ENCODE measurements at regions not wholly inside any gene's neighbourhood (a gene's known extent, or its start where the extent isn't known, plus 50 kb on each side); places are given as distances from the start of the nearest gene placed in this dataset.
"Not testable (repeated sequence)": the region's sequence is repeated elsewhere in the genome, so short reads cannot be mapped to it uniquely, and the experiment has no call there.

GRCh38 chr13:112254900-112255299 lies 121.3 kb upstream of the SPACA7 start:
- Histone ChIP-seq H3K4me3 (no peak overlapping the region), H3K27me3 (peaks cover 8% of the 10 kb centered on the region), H3K27ac (no peak overlapping the region), H3K36me3 (no peaks in the 10 kb centered on the region), H3K4me1 (no peaks in the 10 kb centered on the region), H3K9me3 (replicated peaks) (no peaks in the 10 kb centered on the region)
- DNase-seq, result no peak

- no peak for DNase-seq
- peaks cover 8% of the 10 kb centered on the region for H3K27me3 ChIP-seq
Measured at GRCh38 chr13:112255550-112256120, 120.5 kb upstream of the SPACA7 start.

GRCh38 chr13:112256716-112257494 lies 119.2 kb upstream of the SPACA7 start:
- H3K4me1 ChIP-seq, result no peaks in the 10 kb centered on the region
- no peak for DNase-seq
- H3K4me3 ChIP-seq, result no peak overlapping the region
- H3K36me3 ChIP-seq, result no peaks in the 10 kb centered on the region
- H3K27me3 ChIP-seq, result peaks cover 3% of the 10 kb centered on the region; the same call in 1 of the 2 replicates
- H3K27ac ChIP-seq, result no peak overlapping the region
- H3K9me3 ChIP-seq (replicated peaks), result no peaks in the 10 kb centered on the region

More at GRCh38 chr13:112255550-112256120, 120.5 kb upstream of the SPACA7 start:
- Histone ChIP-seq H3K27ac (no peak overlapping the region), H3K4me3 (no peak overlapping the region), H3K36me3 (no peaks in the 10 kb centered on the region), H3K9me3 (replicated peaks) (no peaks in the 10 kb centered on the region), H3K4me1 (no peaks in the 10 kb centered on the region)

- Histone ChIP-seq H3K36me3 (no peaks in the 10 kb centered on the region), H3K27ac (no peak overlapping the region), H3K27me3 (no peaks in the 10 kb centered on the region; the same call in 1 of the 2 replicates), H3K9me3 (replicated peaks) (no peaks in the 10 kb centered on the region), H3K4me1 (no peaks in the 10 kb centered on the region), H3K4me3 (no peak overlapping the region)
- DNase-seq, result no peak
Measured at GRCh38 chr13:112259511-112259910, 116.6 kb upstream of the SPACA7 start.

DNA sequence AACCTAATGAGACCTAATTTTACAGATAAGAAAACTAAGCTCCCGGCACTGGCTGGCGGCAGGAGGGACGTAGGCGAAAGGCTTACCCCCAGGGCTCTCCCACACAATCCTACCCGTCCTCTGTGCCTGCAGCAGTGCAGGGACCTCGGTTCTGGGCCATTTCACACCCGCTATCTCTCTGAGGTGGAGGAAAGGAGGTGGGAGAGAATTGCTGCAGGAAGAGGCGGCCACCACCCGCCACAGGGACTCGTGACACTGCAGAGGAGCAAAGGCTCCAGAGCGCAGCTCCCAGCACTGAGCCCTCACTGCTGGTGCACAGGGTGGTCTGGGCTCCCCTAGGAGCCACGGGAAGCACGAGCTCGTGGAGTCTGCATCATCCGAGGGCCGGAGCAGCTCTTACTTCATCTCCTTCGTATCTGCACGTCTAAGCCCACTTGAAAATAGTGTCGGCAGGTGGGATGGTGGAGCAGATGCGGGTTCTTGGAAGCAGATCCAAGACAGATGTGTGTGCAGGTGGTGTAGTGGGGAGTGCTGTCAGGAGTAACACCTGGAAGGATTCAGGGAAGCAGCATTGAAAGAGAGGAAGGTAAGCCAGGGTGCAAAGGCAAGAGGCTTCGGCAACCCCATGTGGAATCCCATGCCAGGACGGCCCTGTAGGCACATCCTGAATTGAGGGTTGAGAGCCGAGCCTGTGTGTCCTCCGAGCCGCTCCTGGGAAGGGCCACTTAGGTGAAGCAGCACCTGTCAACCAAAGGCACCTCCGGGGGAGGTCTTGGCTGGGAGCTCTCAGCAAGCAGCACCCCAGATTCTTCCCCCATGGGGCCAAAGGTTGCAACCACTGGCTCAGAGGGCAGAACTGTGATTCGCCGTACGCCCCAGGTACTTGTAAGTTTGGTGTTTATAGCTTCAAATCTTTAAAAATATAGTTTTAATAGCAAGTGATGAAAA lies 115.8 kb upstream of the SPACA7 start:
- Histone ChIP-seq H3K4me1 (no peaks in the 10 kb centered on the region), H3K4me3 (no peak overlapping the region), H3K9me3 (replicated peaks) (no peaks in the 10 kb centered on the region), H3K27me3 (no peaks in the 10 kb centered on the region; the same call in 1 of the 2 replicates), H3K36me3 (no peaks in the 10 kb centered on the region), H3K27ac (no peak overlapping the region)
- no peak for DNase-seq

GRCh38 chr13:112261924-112262323 lies 114.2 kb upstream of the SPACA7 start:
- Histone ChIP-seq H3K4me1 (no peaks in the 10 kb centered on the region), H3K4me3 (no peak overlapping the region), H3K27ac (no peak overlapping the region), H3K9me3 (replicated peaks) (no peaks in the 10 kb centered on the region), H3K27me3 (no peaks in the 10 kb centered on the region; the same call in 1 of the 2 replicates), H3K36me3 (no peaks in the 10 kb centered on the region)
- DNase-seq, result no peak

DNA sequence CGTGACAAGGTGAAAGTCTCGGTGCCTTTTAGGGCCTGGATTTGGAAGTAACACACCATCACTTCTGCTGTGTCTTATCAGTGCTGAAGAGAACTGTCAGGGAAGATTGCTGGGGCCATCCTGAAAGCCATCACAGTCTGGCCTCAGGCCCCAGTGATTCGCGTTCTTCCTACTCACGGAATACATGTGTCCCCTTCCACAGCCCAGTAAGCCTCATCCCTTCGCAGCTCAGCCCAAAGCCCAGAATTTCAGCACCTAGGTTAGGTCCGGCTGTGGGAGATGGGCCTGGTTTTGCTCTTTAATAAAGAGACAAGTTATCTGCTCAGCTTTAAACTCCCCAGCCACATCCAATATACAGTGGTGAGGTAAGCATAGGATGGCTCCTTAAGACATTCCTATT lies 113.0 kb upstream of the SPACA7 start:
- H3K9me3 ChIP-seq (replicated peaks), result no peaks in the 10 kb centered on the region
- no peak for DNase-seq
- no peak overlapping the region for H3K27ac ChIP-seq
- H3K4me1 ChIP-seq, result no peaks in the 10 kb centered on the region
- no peaks in the 10 kb centered on the region; the same call in 1 of the 2 replicates for H3K27me3 ChIP-seq
- H3K4me3 ChIP-seq, result no peak overlapping the region
- no peaks in the 10 kb centered on the region for H3K36me3 ChIP-seq

DNA sequence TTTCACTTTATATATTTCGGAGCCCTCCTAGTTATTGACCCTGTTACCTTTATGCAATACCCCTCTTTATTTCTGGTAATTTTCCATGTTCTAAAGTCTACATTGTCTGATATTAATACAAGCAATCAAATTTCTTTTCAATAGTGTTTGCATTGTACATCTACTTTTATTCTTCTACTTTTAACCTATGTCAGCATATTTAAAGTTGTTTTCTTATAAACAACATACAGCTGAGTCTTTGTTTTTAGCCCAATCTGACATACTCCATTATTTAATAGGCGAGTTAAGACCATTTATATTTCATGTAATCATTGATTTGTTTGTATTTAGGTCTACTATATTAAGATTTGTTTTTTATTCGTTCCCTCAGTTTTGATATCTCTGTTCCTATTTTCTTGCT lies 108.5 kb upstream of the SPACA7 start:
- no peak for DNase-seq
- no peaks in the 10 kb centered on the region; the same call in none of the 2 replicates for H3K27me3 ChIP-seq
- H3K36me3 ChIP-seq, result no peaks in the 10 kb centered on the region
- no peak overlapping the region for H3K4me3 ChIP-seq
- no peaks in the 10 kb centered on the region for H3K4me1 ChIP-seq
- no peak overlapping the region for H3K27ac ChIP-seq
- H3K9me3 ChIP-seq (replicated peaks), result no peaks in the 10 kb centered on the region

- DNase-seq, result no peak
- Histone ChIP-seq H3K27ac (no peak overlapping the region), H3K4me3 (no peak overlapping the region), H3K27me3 (no peaks in the 10 kb centered on the region; the same call in 1 of the 2 replicates), H3K36me3 (no peaks in the 10 kb centered on the region), H3K9me3 (replicated peaks) (no peaks in the 10 kb centered on the region), H3K4me1 (no peaks in the 10 kb centered on the region)
Measured at GRCh38 chr13:112270951-112271350, 105.2 kb upstream of the SPACA7 start.

DNA sequence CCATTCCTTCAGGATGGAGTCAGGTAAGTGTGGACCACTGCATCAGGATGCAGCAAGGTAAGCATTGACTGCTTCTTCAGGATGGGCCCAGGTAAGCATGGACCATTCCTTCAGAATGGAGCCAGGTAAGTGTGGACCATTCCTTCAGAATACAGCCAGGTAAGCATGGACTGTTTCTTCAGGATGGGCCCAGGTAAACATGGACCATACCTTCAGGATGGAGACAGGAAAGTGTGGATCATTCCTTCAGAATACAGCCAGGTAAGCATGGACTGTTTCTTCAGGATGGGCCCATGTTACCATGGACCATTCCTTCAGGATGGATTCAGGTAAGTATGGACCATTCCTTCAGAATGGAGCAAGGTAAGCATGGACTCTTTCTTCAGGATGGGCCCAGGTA lies 89.4 kb upstream of the SPACA7 start:
- H3K27me3 ChIP-seq; H3K4me1 ChIP-seq; H3K9me3 ChIP-seq (replicated peaks); H3K27ac ChIP-seq; H3K36me3 ChIP-seq; H3K4me3 ChIP-seq; DNase-seq: not testable (repeated sequence)

DNA sequence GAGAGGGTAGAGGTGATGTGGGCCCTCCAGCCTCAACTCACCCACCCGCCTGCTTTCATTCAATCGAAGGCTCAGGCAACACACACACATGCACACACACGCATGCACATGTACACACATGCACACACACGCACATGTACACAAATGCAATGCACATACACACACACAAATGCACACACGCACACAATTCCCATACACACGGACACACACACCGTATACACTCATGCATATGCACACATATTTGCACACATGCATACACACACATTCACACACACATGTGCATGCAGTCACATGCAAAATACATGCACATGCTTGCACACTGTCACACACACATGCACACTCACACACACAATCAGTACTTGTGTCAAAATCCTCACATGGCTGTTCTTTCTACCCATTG lies 55.9 kb upstream of the SPACA7 start:
- no peak for DNase-seq
- Histone ChIP-seq H3K4me3 (no peak overlapping the region), H3K9me3 (replicated peaks) (no peaks in the 10 kb centered on the region), H3K36me3 (no peaks in the 10 kb centered on the region), H3K27me3 (peaks cover 4% of the 10 kb centered on the region; the same call in 1 of the 2 replicates), H3K27ac (no peak overlapping the region), H3K4me1 (no peaks in the 10 kb centered on the region)

DNA sequence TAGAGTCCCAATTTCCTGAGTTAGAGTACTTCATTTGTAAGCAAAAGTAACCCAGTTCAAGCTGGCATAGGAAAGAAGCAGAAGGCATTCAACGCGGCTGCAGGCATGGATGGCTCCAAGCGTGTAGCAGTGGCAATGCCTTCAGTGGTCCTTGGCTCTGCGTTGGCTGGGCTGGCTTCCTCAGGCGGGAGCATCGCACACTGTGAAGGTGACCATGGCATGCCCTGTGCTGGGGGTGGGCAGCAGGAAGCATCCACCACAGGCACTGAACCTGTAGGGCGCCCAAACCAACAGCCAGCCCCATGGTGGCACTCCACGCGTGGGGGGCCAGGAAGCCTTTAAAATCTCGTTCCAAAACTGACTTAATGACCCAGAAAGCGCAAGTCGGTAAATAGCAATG lies 53.6 kb upstream of the SPACA7 start:
- no peaks in the 10 kb centered on the region for H3K4me1 ChIP-seq
- H3K27me3 ChIP-seq, result peaks cover 4% of the 10 kb centered on the region; the same call in 1 of the 2 replicates
- no peak for DNase-seq
- no peak overlapping the region for H3K4me3 ChIP-seq
- H3K27ac ChIP-seq, result no peak overlapping the region
- H3K9me3 ChIP-seq (replicated peaks), result no peaks in the 10 kb centered on the region
- no peaks in the 10 kb centered on the region for H3K36me3 ChIP-seq

DNA sequence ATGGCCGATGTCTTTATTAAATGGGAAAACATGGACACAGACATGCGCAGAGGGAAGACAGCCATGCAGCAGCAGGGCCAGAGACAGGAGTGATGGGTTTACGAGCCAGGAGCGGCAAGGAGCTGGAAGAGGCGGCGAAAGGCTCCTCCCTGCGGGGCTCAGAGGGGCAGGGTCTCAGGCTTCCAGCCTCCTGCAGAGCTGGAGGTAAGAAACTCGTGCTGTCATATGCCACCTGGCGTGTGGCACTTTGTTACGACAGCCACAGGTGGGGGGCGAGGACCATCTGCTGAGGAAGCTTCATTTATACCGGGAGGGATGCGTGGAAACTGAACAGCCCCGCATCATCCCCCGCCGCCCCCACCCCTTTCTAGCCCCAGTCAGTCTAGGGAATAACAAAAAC lies 52.0 kb upstream of the SPACA7 start:
- no peak overlapping the region for H3K27ac ChIP-seq
- H3K36me3 ChIP-seq, result no peaks in the 10 kb centered on the region
- H3K4me1 ChIP-seq, result no peaks in the 10 kb centered on the region
- peaks cover 4% of the 10 kb centered on the region; the same call in 1 of the 2 replicates for H3K27me3 ChIP-seq
- no peak for DNase-seq
- no peaks in the 10 kb centered on the region for H3K9me3 ChIP-seq (replicated peaks)
- H3K4me3 ChIP-seq, result no peak overlapping the region

DNA sequence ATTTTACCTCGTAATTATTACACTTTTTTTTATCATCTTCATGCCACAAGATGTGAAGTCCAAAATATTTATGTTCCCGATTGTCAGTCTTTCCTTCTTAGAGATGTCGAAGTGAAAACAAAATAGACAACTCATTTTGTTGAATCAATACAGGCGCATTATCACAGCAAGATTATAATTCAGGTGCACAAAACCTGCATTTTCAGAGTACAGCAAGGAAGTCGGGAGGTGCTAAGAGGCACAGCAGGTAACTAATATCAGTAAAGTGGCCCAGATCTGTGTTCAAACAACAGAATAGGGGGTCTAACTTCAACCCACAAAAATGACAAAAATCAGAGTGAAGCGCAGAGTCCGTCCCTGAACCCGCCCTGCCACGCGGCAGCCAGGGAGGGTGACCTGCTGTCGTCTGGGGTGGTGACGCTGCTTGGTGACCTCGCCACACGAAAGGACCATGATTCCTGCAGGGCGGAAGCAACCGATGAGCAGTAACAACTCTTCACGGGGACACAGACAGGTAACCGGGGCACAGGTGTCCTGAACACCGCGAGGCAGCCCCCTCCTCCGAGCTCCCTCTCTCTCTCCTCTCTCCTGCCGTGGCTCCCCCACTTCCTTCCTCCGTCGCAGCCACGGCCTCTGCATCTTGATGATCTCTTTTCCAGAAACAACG lies 50.9 kb upstream of the SPACA7 start:
- H3K9me3 ChIP-seq (replicated peaks), result no peaks in the 10 kb centered on the region
- no peaks in the 10 kb centered on the region for H3K4me1 ChIP-seq
- H3K27me3 ChIP-seq, result peaks cover 4% of the 10 kb centered on the region; the same call in 1 of the 2 replicates
- DNase-seq, result no peak
- H3K36me3 ChIP-seq, result no peaks in the 10 kb centered on the region
- H3K4me3 ChIP-seq, result no peak overlapping the region
- H3K27ac ChIP-seq, result no peak overlapping the region
